ENCODE measurements at regions not wholly inside any gene's neighbourhood (a gene's known extent, or its start where the extent isn't known, plus 50 kb on each side); places are given as distances from the start of the nearest gene placed in this dataset.

GRCh38 chr9:73916016-73916673 lies 581.0 kb upstream of the RORB start:
- no peaks in the 10 kb centered on the region for H3K36me3 ChIP-seq
- intact Hi-C loops (cut with DNase I): no loop called here
- 67 to 68% methylated on average over 6 of the region's 6 CpGs for WGBS, 2 donors

DNA sequence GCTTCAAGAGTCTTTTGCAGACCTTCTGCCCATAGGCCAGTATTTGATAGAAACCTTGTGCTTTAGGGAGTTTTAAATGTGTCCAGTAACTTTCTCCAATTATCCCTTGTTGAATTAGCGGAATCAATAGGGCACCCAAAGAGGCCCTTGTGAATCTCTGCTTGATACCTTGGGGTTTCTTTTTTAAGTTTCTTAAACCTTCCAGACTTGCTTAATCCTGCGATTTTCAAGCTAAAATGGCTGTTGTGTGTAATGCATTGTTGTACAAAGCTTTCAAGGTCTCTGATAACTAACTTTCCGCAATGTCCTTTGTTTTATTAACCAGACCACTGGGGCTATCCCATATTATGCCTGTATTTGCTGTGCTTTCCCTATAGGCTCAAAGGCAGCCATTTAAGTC lies 577.4 kb upstream of the RORB start:
- 83 to 93% methylated on average over 3 of the region's 3 CpGs for WGBS, 2 donors
- intact Hi-C loops (cut with DNase I): no loop called here
- no peak for DNase-seq
- H3K36me3 ChIP-seq: no peaks in the 10 kb centered on the region
- no peaks in the 10 kb centered on the region for H3K27me3 ChIP-seq
- no peaks in the 10 kb centered on the region for H3K4me1 ChIP-seq
- H3K9me3 ChIP-seq: no peaks in the 10 kb centered on the region
- TF ChIP-seq CTCF (IDR thresholded peaks at IDR 0.05): no peak
- no peak for TF ChIP-seq POLR2A (IDR thresholded peaks at IDR 0.05)
- H3K4me3 ChIP-seq: no peak overlapping the region
- no peak overlapping the region for H3K27ac ChIP-seq

More at GRCh38 chr9:73916016-73916673, 581.0 kb upstream of the RORB start:
- Histone ChIP-seq H3K4me3 (no peak overlapping the region), H3K4me1 (no peaks in the 10 kb centered on the region), H3K27ac (no peak overlapping the region), H3K9me3 (no peaks in the 10 kb centered on the region), H3K27me3 (no peaks in the 10 kb centered on the region)
- no peak for DNase-seq
- no peak for TF ChIP-seq CTCF (IDR thresholded peaks at IDR 0.05)
- no peak for TF ChIP-seq POLR2A (IDR thresholded peaks at IDR 0.05)

- H3K9me3 ChIP-seq: no peaks in the 10 kb centered on the region
- intact Hi-C loops (cut with DNase I): no loop called here
- TF ChIP-seq POLR2A (IDR thresholded peaks at IDR 0.05) (no peak), CTCF (IDR thresholded peaks at IDR 0.05) (no peak)
- DNase-seq: no peak
- H3K4me3 ChIP-seq: no peak overlapping the region
- no peaks in the 10 kb centered on the region for H3K4me1 ChIP-seq
- no peaks in the 10 kb centered on the region for H3K27me3 ChIP-seq
- 71 to 75% methylated on average over 4 of the region's 4 CpGs for WGBS, 2 donors
- no peaks in the 10 kb centered on the region for H3K36me3 ChIP-seq
- H3K27ac ChIP-seq: no peak overlapping the region
Observed at GRCh38 chr9:73923796-73924195, 573.3 kb upstream of the RORB start.

DNA sequence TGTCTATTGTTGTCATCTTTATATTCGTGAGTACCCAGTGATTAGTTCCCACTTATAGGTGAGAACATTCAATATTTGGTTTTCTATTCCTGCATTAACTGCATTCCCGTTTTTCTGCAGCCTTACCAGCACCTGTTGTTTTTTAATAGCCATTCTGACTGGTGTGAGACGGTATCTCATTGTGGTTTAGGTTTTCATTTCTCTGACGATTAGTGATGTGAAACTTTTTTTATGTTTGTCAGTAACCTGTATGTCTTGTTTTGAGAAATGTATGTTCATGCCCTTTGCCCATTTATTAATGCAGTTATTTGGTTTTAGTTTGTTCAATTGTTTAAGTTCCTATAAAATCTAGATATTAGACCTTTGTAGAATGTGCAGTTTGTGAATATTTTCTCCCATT lies 546.0 kb upstream of the RORB start:
- Histone ChIP-seq H3K27me3 (no peaks in the 10 kb centered on the region), H3K4me1 (no peaks in the 10 kb centered on the region), H3K9me3 (no peaks in the 10 kb centered on the region), H3K36me3 (no peaks in the 10 kb centered on the region), H3K4me3 (no peak overlapping the region), H3K27ac (no peak overlapping the region)
- WGBS, 2 donors: 39 to 57% methylated on average over 4 of the region's 4 CpGs
- TF ChIP-seq POLR2A (IDR thresholded peaks at IDR 0.05) (no peak), CTCF (IDR thresholded peaks at IDR 0.05) (no peak)
- DNase-seq: no peak
- intact Hi-C loops (cut with DNase I): no loop called here

DNA sequence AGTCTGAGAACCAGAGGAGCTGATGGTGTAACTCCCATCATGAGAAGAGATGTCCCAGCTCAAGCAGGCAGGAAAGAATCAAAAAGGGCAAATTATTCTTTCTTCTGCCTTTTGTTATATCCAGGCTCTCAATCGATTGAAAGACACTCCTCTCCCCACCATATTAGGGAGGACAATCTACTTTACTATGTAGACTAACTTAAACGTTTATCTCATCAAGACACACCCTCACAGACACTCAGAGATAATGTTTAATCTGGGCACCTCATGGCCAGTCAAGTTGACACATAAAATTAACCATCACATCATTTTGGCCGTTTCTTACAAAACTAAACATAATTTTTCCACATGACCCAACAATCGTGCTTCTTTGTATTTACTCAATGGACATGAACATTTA lies 534.3 kb upstream of the RORB start:
- Histone ChIP-seq H3K36me3 (no peaks in the 10 kb centered on the region), H3K9me3 (no peaks in the 10 kb centered on the region), H3K27me3 (no peaks in the 10 kb centered on the region), H3K27ac (no peak overlapping the region), H3K4me3 (no peak overlapping the region), H3K4me1 (no peaks in the 10 kb centered on the region)
- no peak for TF ChIP-seq CTCF (IDR thresholded peaks at IDR 0.05)
- no peak for TF ChIP-seq POLR2A (IDR thresholded peaks at IDR 0.05)
- WGBS, 2 donors: 47 to 54% methylated on average over 4 of the region's 4 CpGs
- no peak for DNase-seq
- intact Hi-C loops (cut with DNase I): no loop called here
